ENCODE measurements at regions not wholly inside any gene's neighbourhood (a gene's known extent, or its start where the extent isn't known, plus 50 kb on each side); places are given as distances from the start of the nearest gene placed in this dataset.

- no peak for TF ChIP-seq POLR2A (IDR thresholded peaks at IDR 0.05; ENCODE audit: control extremely low read depth in 1 of 2, low read depth in 2 of 2, low read length in 2 of 2)
- no peak for TF ChIP-seq CTCF (IDR thresholded peaks at IDR 0.05; ENCODE audit: control extremely low read depth in 1 of 3, insufficient read depth in 1 of 3, low read depth in 1 of 3, low read length in 3 of 3)
- TF ChIP-seq POLR2AphosphoS5 (IDR thresholded peaks at IDR 0.05; ENCODE audit: low read depth, low read length): no peak
- TF ChIP-seq SP1 (IDR thresholded peaks at IDR 0.05; ENCODE audit: low read depth, low read length): no peak
- no peak for TF ChIP-seq RFX5 (IDR thresholded peaks at IDR 0.05; ENCODE audit: borderline replicate concordance, low read depth, low read length)
- TF ChIP-seq EGR1 (IDR thresholded peaks at IDR 0.05; ENCODE audit: borderline replicate concordance, low read depth, low read length): no peak
- TF ChIP-seq TAF1 (IDR thresholded peaks at IDR 0.05; ENCODE audit: low read depth, low read length): no peak
- no peak for TF ChIP-seq JUN (IDR thresholded peaks at IDR 0.05; ENCODE audit: low read depth, low read length)
- TF ChIP-seq, protein P1, sequence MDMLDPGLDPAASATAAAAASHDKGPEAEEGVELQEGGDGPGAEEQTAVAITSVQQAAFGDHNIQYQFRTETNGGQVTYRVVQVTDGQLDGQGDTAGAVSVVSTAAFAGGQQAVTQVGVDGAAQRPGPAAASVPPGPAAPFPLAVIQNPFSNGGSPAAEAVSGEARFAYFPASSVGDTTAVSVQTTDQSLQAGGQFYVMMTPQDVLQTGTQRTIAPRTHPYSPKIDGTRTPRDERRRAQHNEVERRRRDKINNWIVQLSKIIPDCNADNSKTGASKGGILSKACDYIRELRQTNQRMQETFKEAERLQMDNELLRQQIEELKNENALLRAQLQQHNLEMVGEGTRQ (IDR thresholded peaks at IDR 0.05; ENCODE audit: low read length): no peak
Measured at GRCh38 chr6:119713903-119714302, 364.3 kb upstream of the MAN1A1 start.
